ENCODE measurements at regions not wholly inside any gene's neighbourhood (a gene's known extent, or its start where the extent isn't known, plus 50 kb on each side); places are given as distances from the start of the nearest gene placed in this dataset.
A peak's percentile ranks its signal among the peaks of the same experiment; 100 is the strongest.

DNA sequence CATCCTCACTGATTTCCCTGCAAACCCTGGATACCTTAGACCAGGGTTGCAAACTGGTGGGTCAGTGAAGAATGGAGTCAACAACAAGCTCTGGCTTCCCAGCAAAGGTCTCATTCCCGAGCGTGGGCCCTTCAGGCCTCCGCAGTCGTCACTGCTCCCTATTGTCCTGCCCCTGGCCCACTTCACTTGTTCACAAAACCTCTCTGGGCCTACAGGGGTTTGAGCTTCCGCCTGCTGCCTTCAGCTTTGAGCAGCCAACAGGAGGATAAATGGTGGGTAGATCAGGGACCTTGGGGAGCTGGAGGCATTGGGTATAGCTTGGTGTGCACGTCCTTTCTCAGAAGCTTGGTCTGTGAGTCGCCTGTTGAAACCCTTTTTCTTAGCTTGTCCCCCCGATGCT lies 148.8 kb downstream of the KATNIP start:
- Histone ChIP-seq H3K4me1 (no peaks in the 10 kb centered on the region), H3K9me3 (no peaks in the 10 kb centered on the region), H3K27ac (no peak overlapping the region), H3K36me3 (peaks cover 15% of the 10 kb centered on the region), H3K27me3 (no peaks in the 10 kb centered on the region), H3K4me3 (no peak overlapping the region)
- DNase-seq (peak; percentile 21), ATAC-seq (no peak)
- intact Hi-C loops (cut with DNase I), result no loop called here
- TF ChIP-seq, protein P1, sequence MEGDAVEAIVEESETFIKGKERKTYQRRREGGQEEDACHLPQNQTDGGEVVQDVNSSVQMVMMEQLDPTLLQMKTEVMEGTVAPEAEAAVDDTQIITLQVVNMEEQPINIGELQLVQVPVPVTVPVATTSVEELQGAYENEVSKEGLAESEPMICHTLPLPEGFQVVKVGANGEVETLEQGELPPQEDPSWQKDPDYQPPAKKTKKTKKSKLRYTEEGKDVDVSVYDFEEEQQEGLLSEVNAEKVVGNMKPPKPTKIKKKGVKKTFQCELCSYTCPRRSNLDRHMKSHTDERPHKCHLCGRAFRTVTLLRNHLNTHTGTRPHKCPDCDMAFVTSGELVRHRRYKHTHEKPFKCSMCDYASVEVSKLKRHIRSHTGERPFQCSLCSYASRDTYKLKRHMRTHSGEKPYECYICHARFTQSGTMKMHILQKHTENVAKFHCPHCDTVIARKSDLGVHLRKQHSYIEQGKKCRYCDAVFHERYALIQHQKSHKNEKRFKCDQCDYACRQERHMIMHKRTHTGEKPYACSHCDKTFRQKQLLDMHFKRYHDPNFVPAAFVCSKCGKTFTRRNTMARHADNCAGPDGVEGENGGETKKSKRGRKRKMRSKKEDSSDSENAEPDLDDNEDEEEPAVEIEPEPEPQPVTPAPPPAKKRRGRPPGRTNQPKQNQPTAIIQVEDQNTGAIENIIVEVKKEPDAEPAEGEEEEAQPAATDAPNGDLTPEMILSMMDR (IDR thresholded peaks at IDR 0.05), result no peak

DNA sequence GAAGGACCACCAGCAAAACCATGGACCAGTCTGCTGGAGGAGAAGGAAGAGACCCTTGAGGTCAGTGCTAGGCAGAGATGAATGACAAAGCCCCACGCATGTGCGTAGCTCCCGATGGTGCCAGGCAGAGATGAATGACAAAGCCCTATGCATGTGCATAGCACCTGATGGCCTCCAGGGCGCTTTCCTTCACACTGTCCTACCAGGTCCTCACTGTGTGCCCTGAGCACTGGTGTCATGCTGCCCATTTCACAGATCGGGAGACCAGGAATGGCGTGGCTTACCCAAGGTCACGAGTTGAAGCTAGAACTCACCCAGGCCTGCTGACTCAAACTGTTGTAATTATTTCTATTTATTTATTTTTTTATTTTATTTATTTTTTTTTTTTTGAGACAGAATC lies 149.6 kb downstream of the KATNIP start:
- H3K27ac ChIP-seq, result no peak overlapping the region
- intact Hi-C loops (cut with DNase I), result no loop called here

DNA sequence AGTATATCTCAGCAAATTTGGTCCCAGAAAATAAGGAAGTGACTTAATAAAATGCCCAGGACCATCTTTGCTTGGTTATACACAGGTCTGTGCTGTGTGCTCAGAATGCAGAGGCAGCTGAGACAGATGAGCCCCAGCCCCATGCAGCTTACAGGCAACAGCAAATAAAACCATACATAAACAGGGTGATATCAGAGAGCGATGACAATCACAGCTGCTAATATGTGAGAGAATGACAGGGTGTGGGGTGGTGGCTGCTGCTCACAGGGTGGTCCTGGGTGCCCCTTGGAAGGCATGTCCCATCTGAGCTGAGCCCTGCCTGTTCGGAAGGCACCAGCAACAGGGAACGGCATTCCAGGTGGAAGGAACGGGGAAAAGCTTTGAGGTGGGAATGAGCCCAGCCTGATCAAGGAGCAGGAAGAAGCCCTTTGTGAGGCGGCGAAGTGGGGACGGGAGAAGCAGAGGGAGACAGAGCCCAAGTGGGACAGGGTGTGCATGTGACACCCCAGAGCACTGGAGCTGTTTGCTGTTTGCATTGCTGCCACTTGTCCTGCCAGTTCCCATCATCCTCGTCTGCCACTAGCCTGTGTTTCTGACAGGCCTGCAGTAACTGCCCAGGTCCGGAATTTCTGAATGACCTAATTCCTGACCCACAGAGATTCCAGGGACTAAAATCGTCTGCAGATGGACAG lies 150.5 kb downstream of the KATNIP start:
- TF ChIP-seq, protein P1 (IDR thresholded peaks at IDR 0.05), result no peak
- no peak overlapping the region for H3K27ac ChIP-seq
- H3K36me3 ChIP-seq, result peaks cover 15% of the 10 kb centered on the region
- intact Hi-C loops (cut with DNase I), result no loop called here
- peak; percentile 39 for DNase-seq
- H3K27me3 ChIP-seq, result no peaks in the 10 kb centered on the region
- no peaks in the 10 kb centered on the region for H3K9me3 ChIP-seq
- H3K4me1 ChIP-seq, result no peaks in the 10 kb centered on the region
- H3K4me3 ChIP-seq, result no peak overlapping the region
- no peak for ATAC-seq

More for the DNA sequence above, 149.6 kb downstream of the KATNIP start:
- Histone ChIP-seq H3K9me3 (no peaks in the 10 kb centered on the region), H3K27me3 (no peaks in the 10 kb centered on the region), H3K4me3 (no peak overlapping the region), H3K36me3 (peaks cover 15% of the 10 kb centered on the region), H3K4me1 (no peaks in the 10 kb centered on the region)
- ATAC-seq, result no peak
- TF ChIP-seq, protein P1 (IDR thresholded peaks at IDR 0.05), result no peak
- DNase-seq, result peak; percentile 38

DNA sequence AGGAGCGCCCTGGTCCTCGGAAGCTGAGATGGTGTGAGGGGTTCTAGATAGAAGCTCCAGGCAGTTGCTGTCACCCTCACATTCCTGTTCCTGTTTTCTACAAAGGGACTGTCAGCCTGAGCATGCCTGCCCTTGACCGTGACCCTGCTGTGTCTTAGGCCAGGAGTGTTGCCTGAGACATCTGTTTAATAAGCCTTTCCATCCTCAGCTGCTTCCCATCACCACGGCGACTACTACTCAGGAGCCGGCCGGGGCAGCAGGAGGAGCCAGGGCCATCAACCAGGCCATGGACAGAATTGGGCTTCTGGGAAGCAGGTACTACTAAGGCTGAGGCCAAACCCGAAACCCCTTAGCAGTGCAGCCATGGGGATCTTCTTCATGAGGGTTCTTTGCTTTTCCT lies 151.4 kb downstream of the KATNIP start:
- ATAC-seq, result no peak
- H3K36me3 ChIP-seq, result peaks cover 15% of the 10 kb centered on the region
- TF ChIP-seq, protein P1 (IDR thresholded peaks at IDR 0.05), result no peak
- H3K27me3 ChIP-seq, result no peaks in the 10 kb centered on the region
- H3K9me3 ChIP-seq, result no peaks in the 10 kb centered on the region
- H3K4me1 ChIP-seq, result no peaks in the 10 kb centered on the region
- no peak overlapping the region for H3K4me3 ChIP-seq
- H3K27ac ChIP-seq, result no peak overlapping the region
- intact Hi-C loops (cut with DNase I), result no loop called here
- peak; percentile 39 for DNase-seq

DNA sequence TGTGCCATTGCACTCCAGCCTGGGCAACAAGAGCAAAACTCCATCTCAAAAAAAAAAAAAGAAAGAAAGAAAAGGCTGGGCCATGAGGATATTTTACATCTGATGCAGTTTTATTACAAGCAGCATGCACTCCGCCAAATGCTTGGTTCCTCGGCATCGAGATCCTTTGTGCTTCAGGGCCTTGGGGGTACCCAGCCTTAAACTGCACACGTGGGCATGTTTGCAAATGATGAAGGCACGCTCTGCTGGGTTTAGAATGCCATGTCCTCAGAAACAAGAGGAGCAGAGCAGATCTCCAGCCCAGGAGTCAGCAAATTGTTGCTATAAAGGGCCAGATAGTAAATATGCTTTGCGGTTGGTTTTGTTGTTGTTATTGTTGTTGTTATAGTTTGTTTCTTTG lies 153.2 kb downstream of the KATNIP start:
- Histone ChIP-seq H3K4me1 (no peaks in the 10 kb centered on the region), H3K36me3 (peaks cover 15% of the 10 kb centered on the region), H3K9me3 (no peaks in the 10 kb centered on the region), H3K4me3 (no peak overlapping the region), H3K27ac (no peak overlapping the region), H3K27me3 (no peaks in the 10 kb centered on the region)
- ATAC-seq, result no peak
- DNase-seq, result peak; percentile 3
- intact Hi-C loops (cut with DNase I), result no loop called here
- TF ChIP-seq, protein P1 (IDR thresholded peaks at IDR 0.05), result no peak

DNA sequence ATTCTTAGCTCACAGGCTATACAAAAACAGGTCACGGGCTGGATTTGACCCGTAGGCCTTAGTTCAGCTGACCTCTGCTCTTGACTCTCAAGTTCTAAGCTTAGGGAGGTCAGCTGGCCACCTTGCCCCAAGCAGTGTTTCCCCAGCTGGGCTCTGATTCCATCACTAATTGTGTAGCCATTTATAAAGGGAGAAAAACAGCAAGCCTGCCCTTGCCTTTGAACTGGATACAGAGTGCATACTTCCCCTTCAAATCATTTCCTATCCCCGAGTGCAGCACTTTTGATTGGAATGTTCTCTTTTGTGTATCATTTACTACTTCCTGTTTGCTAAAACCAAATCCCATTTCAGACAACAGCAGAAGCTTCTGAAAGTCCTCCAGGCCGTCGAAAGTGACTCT lies 153.6 kb downstream of the KATNIP start:
- Histone ChIP-seq H3K4me1 (no peaks in the 10 kb centered on the region), H3K36me3 (peaks cover 12% of the 10 kb centered on the region), H3K4me3 (no peak overlapping the region), H3K27me3 (no peaks in the 10 kb centered on the region), H3K9me3 (no peaks in the 10 kb centered on the region), H3K27ac (no peak overlapping the region)
- peak; percentile 11 for DNase-seq
- no peak for ATAC-seq
- intact Hi-C loops (cut with DNase I), result no loop called here
- TF ChIP-seq, protein P1 (IDR thresholded peaks at IDR 0.05), result no peak
